Amygdala (tissue), 56 donors: ENCODE measurements at regions not wholly inside any gene's neighbourhood (a gene's known extent, or its start where the extent isn't known, plus 50 kb on each side); places are given as distances from the start of the nearest gene placed in this dataset.

ENCODE experiments used
- DNase-seq, 56 donors: peaks; one replicate each; lab custom pipeline; 2025; lab: John Stamatoyannopoulos, UW

DNA sequence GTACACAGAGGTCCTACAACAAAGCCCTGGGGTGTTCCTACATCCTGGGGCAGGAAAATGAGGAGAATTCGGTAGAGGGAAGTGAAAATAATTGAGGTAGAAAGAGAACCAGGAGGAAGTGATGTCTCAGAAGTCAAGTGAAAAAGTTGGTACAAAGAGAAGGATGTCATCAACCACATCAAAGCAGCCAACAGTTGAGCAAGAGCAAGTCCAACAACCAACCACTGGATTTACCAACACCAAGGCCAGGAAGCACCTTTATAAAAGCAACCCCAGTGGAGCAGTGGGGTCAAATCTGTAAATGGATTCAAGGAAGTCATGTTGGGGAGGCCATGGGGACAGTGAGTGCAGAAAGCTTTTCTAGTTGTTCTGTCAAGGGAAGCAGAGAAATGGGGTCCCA, 360.4 kb downstream of the ZNF516 start:
- no peak for DNase-seq

DNA sequence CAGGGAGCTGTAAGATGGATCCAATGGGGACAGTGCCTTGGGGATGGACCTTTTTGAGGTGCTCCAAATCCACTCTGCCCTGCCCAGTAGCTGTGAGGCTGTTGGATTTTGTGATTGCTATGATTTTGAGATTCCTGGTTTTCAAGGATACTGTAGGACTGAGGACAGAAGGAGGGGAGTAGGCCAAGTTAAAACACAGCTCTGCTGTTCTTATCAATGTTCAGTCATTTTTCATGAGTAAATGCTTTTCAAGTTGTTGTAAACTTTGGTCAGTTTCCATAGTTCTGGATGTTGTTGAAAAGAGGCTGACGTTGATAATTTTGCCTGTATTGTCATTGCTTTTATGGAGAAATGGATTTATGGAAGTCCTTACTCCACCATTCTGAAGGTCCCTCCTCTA, 361.2 kb downstream of the ZNF516 start:
- no peak for DNase-seq

DNA sequence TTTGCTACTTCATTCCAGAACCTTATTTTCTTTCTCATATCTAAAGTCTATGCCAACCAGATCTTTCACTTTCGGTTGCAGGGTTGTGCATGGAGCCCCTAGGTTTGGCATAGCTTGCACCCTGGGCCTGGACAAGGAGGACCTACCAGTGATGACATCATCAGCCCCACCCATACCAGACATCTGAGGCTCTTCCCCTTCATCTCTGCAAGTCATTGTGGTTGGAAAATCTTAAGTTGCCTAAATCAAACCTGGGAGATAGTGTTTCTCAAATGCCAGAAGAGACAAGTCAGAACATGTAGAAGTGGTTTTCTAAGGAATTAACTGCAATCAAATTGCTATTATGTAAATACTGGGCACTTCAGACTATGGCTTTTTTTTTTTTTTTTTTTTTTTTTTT, 363.3 kb downstream of the ZNF516 start:
- no peak for DNase-seq

DNA sequence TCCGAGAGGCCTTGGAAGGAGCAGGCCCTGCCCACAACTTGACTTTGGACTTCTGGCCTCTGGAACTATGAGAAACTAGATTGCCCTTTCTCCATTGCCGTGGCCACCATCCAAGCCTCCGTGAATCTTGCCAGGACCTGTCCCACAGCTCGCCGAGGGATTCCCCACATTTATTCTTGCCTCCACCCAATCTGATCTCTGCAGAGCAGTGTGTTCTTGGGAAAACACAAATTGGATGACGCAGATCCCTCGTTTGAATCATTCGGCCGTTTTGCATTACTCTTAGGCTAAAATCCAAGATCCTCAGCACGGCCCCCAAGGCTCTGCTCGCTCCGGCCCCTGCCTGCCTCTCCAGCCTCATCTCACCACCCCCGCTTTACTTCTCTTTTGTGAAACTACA, 364.2 kb downstream of the ZNF516 start:
- no peak for DNase-seq

DNA sequence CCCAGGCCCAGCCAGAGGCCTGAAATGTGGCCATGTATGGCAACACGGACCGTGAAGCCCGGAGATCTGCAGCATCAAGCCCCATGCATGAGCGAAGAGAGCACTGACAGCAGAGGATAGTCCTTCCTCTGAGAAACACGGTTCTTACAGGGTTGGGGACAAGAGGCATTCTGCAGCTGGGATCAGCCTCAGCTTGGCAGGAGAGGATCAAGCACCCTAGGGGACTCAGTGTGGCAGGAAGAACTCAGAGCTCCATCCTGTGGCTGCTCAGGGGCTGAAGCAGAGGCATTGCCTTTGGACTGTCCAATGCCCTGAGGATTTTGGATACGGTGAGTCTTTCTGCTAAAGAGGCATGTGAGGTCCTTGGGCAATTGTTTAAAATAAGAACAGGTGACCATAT, 368.7 kb downstream of the ZNF516 start:
- DNase-seq: no peak

DNA sequence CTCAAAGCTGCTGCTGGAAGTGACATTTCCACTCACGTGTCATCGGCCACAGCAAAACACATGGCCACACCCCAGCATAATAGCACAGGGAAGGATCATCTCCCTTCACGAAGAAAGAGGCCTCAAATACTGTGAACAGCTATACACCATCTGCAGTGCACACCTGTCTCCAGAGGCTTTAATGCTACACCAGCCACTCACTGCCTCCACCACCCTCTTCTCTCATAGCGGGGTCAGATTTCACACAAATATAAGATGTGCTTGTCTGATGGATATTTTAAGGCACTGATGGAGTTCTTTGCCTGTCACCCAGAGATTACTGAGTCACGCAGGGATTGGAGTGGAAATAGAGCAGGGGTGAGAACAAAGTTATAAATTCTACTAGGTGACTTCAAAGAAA, 374.0 kb downstream of the ZNF516 start:
- DNase-seq: no peak

DNA sequence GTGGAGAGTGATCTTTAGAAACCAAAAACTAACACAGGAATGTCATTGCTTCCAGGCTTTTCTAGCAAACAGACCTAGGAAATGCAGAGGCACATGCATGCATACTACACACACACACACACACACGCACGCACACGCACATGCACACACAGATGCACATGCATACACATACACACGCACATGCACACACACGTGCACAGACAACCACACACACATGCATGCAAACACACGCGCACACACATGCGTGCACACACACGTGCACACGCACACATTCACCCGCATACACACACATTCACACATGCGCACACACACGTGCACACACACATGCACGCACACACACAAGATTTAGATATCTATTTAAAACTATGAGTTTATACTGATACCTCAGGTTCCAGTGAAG, 379.5 kb downstream of the ZNF516 start:
- no peak for DNase-seq

DNA sequence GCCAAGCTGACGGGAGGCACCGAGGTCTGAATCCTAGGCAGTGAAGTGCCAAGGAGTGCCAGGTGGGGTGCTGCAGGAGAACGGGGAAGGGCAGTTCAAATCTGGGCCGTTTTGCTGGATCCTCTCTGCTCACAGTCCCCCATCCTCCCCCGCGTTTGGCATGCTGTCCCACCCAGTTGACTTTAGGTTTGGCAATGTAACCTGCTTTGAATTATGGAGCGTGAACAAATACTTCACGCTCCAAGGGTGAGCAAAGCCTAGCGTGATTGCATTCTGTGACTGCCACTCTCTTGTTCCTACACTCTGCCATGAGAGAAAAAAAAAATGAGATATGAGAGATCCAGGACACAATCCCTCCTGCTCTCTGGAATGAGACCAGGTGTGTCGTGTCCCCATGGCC, 381.9 kb downstream of the ZNF516 start:
- no peak for DNase-seq

DNA sequence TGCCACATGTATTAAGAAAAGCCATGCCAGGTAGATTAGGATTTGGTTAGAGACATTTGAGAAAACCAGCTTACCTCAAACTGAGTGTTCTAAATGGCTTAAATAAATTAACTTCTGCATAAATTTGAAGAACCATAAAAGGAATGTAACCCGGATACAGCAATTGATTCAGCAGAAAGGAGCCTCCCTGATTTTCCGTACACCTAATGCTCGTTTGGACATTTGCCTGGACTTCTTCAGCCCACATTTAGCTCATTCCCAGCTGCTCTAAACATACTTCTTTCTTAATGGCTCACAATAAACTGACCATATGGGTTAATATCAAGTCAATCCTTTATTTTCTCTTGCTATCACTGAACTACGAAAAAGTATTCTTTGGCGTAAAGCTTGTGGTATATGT, 392.4 kb downstream of the ZNF516 start:
- DNase-seq: no peak

DNA sequence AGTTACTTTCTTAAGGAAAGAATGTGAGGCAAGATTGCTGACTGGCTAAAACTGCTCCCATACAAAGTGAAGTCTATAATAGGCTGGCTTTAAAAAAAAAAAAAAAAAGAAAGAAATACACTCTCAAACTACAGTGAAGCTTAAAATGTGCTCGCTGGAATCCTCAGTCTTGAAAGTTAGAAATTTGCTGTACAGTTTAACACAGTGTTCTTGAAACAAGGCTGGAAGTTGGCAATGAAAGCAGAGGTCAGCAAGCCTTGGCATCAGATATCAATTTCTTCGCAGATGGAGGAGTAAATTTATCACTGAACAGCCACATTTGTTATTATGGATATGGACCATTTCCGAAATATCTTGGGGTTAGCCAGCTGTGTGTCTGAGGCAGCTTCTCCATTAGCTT, 392.9 kb downstream of the ZNF516 start:
- DNase-seq: no peak

DNA sequence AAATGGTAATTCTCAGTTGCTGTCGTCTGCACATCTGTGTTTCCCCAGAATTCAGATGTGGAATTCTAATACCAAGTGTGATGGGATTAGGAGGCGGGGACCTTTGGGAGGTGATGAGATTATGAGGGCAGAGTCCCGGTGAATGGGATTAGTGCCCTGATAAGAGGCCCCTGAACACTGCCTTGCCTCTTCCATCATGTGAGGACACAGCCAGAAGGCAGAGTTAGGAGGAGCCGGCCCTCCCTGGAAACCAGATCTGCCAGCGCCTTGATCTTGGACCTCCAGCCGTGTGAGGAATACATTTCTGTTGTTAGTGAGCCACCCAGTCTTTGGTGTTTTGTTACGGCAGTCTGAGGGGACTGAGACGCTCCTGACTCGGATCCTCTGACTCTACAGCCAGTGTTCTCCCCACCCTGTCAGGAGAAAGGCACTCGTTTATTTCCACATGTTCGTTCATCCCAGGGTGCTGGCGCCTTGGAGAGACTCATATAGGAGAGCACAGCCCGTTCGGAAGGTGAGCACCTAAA, 395.0 kb downstream of the ZNF516 start:
- DNase-seq: no peak

DNA sequence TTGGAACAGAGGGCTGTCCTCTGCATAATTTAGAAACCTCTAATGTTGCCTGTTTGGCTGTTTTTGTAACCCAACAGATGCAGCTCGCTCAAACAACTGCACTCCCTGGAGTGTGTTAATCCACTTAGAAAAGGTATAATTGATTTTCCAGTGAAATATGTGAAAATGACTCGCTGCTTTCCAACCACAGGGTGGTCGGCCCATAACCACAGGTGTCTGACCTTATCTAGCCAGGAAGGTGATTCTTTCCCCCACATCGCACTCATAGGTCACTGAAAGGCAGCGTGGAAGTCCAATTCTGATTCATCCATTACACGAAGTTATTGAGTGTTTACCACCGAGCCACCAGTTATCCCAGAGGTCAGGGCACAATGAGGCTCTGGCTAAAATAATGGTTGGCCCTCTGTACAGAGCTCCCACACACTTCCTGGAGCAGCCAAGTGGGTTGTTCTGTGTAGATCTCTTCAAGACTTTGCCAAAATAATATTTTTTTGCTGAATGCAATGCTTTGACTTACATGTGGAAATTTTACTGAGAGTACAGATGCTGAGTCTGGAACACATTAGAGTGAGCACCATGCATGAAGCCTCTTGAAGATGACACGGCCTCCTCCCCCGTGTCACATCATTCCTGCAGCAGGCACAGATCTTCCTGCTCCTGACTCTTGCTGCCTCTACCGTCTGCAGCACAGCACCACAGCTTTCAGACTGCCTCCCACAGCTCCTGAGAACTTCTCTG, 396.2 kb downstream of the ZNF516 start:
- DNase-seq: no peak

DNA sequence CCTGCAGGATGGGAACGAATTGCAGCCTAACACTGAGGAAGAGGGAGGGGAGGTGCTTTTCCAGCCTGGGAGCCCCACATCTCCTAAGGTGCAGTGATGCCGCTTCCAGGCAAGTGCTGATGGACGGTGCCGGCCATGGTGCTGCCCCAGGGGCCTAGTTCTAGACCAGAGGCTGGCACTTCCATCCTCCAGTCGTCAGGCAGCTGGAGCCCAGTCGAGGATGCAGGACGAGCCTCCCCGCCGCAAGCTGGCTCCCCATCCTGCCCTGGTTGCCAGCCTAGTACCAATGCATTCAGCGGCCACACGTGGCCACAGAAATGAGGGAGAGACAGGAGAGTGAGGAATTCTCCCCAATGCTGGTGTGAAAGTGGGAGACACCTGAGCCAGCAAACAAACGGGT, 413.5 kb downstream of the ZNF516 start:
- no peak for DNase-seq

DNA sequence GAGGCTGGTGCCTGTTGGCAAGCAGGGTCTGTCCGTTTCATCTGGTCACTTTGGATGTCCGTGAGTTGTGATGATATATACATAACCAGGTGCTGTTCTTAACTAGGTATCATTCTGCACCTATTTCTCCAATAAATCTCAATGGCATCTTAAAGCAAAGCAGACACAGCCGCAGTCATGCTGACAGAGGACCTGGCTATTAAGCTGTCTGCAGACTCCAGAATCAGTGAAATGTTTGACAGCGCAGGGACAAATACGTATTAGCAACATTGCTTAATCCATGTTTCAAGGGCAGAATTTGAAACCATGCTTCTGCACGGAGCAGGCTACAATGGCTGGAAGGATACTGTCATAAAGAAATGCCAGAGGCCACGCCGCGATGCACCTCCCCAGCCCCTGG, 414.6 kb downstream of the ZNF516 start:
- DNase-seq: no peak

DNA sequence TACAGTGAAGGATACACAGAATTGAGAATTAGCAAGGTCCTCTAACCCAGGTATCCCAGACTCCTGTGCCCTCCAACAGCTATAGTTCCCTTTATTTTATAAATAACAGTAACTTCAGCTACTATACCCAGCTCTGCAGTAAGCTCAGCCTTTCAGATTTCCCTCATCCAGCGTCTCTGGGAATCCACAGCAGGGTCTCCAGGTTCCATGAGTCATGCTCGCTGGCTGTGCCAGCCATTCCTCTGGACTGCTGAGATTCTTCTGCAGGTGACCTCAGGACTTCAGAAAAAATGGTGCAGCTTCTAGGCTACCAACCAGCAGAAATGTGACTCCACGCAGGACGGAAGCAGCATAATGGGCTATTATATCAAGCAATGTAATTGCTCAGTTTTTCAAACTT, 419.3 kb downstream of the ZNF516 start:
- no peak for DNase-seq

DNA sequence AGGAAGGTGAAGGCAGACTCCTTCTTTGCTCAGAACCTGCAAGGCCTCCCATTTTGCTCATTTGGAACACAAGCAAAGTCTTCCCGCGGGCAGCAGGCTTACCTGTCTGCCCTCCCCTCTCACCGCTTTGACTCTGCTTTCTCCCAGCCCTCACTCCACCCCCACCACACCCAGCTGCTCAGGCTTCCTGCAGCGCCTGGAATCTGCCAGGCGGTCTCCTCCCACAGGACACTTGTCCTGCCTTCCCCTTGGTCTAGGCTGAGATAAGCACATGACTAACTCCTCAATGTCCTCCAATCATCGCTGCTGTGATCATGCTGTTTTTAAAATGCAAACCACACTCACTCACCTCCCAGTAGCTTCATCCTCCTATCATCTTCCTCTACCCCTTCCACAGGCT, 430.0 kb downstream of the ZNF516 start:
- DNase-seq: no peak

DNA sequence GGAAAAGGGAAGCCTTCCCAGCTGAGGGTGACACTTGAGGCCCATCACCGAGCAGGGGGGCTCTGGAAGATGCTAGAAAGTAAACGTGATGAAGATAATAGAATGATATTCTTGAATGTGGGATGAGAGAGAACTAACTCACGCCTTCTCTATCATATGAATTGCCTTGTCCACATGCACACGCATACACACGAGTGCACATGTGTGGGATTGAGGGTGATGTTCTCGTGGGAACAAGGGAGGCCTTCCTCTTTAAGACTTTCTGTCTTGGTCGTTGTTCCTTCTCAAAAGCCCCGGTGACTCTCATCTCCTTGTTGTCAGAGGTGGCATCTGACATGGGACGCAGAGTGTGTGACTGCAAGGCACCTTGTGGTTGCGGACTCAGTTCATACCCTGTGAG, 436.9 kb downstream of the ZNF516 start:
- no peak for DNase-seq

DNA sequence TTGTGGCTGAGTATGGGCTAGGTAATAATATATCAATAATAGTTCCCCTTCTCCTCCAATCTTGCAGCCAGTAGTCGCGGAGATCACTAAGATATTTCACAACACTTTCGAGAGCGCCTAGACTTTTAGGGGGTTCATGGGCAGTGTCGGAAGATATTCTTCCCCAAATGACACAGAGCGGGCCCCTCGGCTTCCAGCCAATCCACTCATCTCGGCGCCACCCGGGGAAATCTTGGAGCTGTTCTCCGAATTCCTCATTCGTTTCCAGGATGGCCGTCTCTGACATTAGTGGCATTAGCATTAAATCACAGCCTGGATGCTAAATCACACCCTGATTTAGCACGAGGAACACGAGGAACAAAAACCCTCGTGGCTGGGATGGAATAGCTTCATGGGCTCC, 437.7 kb downstream of the ZNF516 start:
- DNase-seq: no peak

DNA sequence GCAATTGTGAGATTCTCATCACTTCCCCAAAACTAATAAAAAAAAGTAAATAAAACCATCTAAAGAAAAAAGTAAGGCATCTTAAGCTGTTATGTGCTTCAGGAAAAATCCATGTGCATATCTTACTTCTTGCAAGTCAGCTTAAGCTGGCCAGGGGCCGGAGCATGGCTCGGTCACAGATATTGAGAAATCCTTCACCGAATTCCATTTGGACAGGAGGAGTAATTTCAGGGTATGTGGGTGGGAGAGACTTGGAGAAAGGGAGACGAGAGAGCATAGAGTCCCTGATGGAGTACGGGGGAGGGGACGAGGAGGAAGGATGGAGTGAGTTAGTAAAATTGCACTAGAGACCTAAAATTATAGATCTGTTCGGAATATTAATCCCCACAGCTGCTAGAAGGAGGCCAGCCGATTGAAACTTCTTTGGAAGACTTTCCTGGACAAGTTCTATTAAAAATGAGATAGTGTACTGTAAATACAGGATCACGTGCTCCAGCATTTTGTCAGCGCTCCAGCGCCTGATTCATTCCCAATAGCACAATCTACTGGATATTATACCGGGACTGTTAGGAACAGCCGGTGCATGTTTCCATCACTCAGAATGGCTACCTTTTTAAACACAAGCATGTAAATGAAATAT, 438.5 kb downstream of the ZNF516 start:
- no peak for DNase-seq

DNA sequence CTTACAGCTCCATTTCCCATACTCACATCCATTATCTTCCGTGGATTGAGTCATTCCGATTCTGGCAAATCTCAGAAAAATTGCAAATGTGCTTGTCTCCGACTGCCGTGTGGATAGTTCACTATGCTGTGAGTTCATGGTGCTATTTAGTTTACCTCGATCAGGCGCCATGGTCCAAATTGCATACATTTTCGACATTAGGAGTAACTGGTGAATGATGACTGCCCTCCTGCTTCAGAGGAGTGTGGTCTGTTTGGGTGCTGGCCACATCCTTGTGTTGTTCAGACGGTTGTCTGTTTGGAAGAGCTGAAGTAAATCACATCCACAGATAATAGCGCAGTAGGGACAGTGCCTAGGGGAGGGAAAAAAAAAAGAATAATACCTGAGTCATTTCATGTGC, 439.5 kb downstream of the ZNF516 start:
- DNase-seq: no peak

DNA sequence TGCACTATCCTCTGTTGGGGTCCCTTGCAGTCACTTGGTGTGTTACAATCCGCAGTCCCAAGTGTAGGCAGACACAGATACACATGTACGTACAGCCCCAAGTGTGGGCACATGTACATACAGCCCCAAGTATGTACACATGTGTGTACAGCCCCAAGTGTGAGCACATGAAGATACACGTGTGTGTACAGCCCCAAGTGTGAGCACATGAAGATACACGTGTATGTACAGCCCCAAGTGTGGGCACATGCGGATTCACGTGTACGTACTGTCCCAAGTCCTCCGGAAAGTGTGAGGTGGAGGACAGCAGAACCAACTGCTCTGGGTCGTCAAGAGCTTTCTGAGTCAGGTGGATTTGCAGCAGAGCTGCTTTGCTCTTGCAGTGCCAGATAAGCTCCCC, 440.0 kb downstream of the ZNF516 start:
- no peak for DNase-seq

DNA sequence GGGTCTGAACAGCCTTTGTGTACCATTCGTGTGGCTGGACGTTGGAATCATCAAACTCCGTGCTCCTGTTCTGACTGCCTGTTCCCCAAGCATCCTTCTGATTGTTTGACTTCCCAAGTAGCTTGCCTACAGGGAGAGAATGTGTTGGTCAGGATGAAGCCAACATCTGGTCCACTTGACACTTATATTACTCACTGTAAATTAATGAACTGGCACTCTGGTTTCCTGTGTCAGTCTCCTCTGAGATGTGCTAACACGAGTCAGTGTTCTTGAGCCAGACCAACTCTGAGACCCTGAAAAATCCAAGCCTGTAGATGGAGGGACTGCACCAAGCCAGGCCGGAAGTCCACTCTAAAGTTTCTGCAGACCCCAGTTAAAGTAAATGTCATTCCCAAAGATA, 440.9 kb downstream of the ZNF516 start:
- no peak for DNase-seq

DNA sequence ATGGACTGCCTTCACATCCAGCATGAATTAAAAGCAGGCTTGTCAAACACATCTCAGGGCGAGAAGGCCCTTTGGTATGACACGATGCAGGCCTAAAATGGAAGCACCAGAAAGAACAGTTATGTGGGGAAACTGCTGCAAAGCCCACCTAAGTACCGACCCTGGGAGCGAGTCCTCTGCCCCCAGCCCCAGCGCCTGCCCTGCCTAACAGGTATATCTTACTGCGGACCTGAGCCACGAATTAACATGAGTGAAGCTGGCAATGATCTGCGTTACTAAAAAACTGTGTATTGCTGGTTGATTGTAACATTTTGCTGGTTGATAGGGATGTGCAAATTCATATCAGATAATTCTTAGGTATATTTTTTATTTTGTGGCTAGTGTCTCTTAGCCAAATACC, 441.5 kb downstream of the ZNF516 start:
- no peak for DNase-seq
